ENCODE measurements at regions not wholly inside any gene's neighbourhood (a gene's known extent, or its start where the extent isn't known, plus 50 kb on each side); places are given as distances from the start of the nearest gene placed in this dataset.
A peak's percentile ranks its signal among the peaks of the same experiment; 100 is the strongest.

- no peak overlapping the region for H3K4me3 ChIP-seq (ENCODE audit: insufficient read depth, low read depth, low read length)
- no peaks in the 10 kb centered on the region for H3K27me3 ChIP-seq (ENCODE audit: control insufficient read depth, insufficient read depth, low read length)
- no peak for DNase-seq
- H3K36me3 ChIP-seq (replicated peaks; ENCODE audit: control insufficient read depth, insufficient read depth, low read length) = no peaks in the 10 kb centered on the region
These were observed 108.0 kb upstream of the CDH13 start for GRCh38 chr16:82518811-82519210.

- no peak for DNase-seq
- no peaks in the 10 kb centered on the region for H3K36me3 ChIP-seq (replicated peaks; ENCODE audit: control insufficient read depth, insufficient read depth, low read length)
- H3K4me3 ChIP-seq (ENCODE audit: insufficient read depth, low read depth, low read length) = no peak overlapping the region
- H3K27me3 ChIP-seq (ENCODE audit: control insufficient read depth, insufficient read depth, low read length) = no peaks in the 10 kb centered on the region
These were observed 112.5 kb upstream of the CDH13 start for GRCh38 chr16:82514262-82514661.

DNA sequence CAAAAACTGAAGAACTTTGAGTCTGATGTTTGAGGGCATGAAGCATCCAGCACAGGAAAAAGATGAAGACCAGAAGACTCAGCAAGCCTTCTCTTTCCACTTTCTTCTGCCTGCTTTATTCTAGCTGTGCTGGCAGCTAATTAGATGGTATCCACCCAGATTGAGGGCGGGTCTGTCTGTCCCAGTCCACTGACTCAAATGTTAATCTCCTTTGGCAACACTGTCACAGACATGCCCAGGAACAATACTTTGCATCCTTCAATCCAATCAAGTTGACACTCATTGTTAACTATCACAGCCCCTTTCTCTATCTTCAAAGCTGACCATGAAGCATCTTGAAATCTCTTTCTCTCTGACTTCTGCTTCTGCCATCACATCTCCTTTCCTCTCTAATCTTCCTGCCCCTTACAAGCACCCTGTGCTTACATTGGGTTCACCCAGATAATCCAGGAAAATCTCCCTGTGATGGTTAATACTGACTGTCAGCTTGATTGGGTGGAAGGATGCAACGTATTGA, 115.9 kb upstream of the CDH13 start:
- H3K27me3 ChIP-seq (ENCODE audit: control insufficient read depth, insufficient read depth, low read length) = no peaks in the 10 kb centered on the region
- H3K4me3 ChIP-seq (ENCODE audit: insufficient read depth, low read depth, low read length) = no peak overlapping the region
- no peaks in the 10 kb centered on the region for H3K36me3 ChIP-seq (replicated peaks; ENCODE audit: control insufficient read depth, insufficient read depth, low read length)
- DNase-seq = no peak

- H3K27me3 ChIP-seq (ENCODE audit: control insufficient read depth, insufficient read depth, low read length) = no peaks in the 10 kb centered on the region
- DNase-seq = no peak
- no peaks in the 10 kb centered on the region for H3K36me3 ChIP-seq (replicated peaks; ENCODE audit: control insufficient read depth, insufficient read depth, low read length)
- H3K4me3 ChIP-seq (ENCODE audit: insufficient read depth, low read depth, low read length) = no peak overlapping the region
These were observed 116.9 kb upstream of the CDH13 start for GRCh38 chr16:82509691-82510430.

- Histone ChIP-seq H3K36me3 (replicated peaks; ENCODE audit: control insufficient read depth, insufficient read depth, low read length) (no peaks in the 10 kb centered on the region), H3K4me3 (ENCODE audit: insufficient read depth, low read depth, low read length) (no peak overlapping the region), H3K27me3 (ENCODE audit: control insufficient read depth, insufficient read depth, low read length) (no peaks in the 10 kb centered on the region)
- peak; percentile 26 for DNase-seq
These were observed 119.8 kb upstream of the CDH13 start for GRCh38 chr16:82506692-82507670.

GRCh38 chr16:82504836-82505235, 121.9 kb upstream of the CDH13 start:
- no peak overlapping the region for H3K4me3 ChIP-seq (ENCODE audit: insufficient read depth, low read depth, low read length)
- no peak for DNase-seq
- H3K36me3 ChIP-seq (replicated peaks; ENCODE audit: control insufficient read depth, insufficient read depth, low read length) = no peaks in the 10 kb centered on the region
- H3K27me3 ChIP-seq (ENCODE audit: control insufficient read depth, insufficient read depth, low read length) = no peaks in the 10 kb centered on the region

DNA sequence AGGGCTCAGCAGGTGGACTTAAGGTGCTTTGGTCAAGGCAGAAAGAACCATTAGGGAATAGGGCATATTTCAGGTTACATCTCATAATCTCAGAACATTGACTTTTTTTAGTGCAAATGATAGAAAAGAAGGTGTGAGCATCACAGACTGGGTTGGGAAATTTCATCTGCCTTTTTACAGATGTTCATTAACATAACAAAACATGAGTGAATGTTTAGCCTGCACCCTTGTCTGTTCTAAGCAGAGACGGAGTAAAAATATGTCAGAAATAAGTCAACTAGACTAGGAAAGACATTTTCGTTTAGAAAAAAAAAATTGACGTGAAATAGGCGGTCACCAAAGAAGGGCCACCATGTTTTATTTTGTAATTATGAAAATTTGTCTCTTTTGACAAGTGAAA, 127.5 kb upstream of the CDH13 start:
- H3K36me3 ChIP-seq (replicated peaks; ENCODE audit: control insufficient read depth, insufficient read depth, low read length) = no peaks in the 10 kb centered on the region
- no peaks in the 10 kb centered on the region for H3K27me3 ChIP-seq (ENCODE audit: control insufficient read depth, insufficient read depth, low read length)
- H3K4me3 ChIP-seq (ENCODE audit: insufficient read depth, low read depth, low read length) = no peak overlapping the region
- no peak for DNase-seq

DNA sequence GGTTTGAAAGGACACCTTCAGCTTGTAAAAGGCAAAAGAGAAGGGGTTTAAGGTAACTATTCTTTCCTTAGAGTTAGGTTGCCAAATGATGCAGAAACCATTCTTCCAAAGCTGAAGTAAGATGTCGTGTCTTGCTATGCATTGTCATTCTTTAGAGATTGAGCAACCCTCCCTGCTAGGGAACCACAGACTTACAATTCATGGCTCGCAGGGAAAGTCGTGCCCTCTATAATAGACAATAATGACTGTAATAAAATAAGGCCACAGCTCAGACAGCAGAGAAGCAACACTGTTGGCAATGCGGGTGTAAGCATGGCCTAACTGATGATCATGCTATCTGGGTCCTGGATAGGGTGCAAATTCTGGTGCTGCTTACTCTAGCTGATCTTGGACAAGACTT, 129.6 kb upstream of the CDH13 start:
- H3K4me3 ChIP-seq (ENCODE audit: insufficient read depth, low read depth, low read length) = no peak overlapping the region
- H3K27me3 ChIP-seq (ENCODE audit: control insufficient read depth, insufficient read depth, low read length) = no peaks in the 10 kb centered on the region
- H3K36me3 ChIP-seq (replicated peaks; ENCODE audit: control insufficient read depth, insufficient read depth, low read length) = no peaks in the 10 kb centered on the region
- DNase-seq = no peak

GRCh38 chr16:82488460-82488859, 138.3 kb upstream of the CDH13 start:
- Histone ChIP-seq H3K36me3 (replicated peaks; ENCODE audit: control insufficient read depth, insufficient read depth, low read length) (no peaks in the 10 kb centered on the region), H3K27me3 (ENCODE audit: control insufficient read depth, insufficient read depth, low read length) (no peaks in the 10 kb centered on the region), H3K4me3 (ENCODE audit: insufficient read depth, low read depth, low read length) (no peak overlapping the region)
- DNase-seq = no peak

DNA sequence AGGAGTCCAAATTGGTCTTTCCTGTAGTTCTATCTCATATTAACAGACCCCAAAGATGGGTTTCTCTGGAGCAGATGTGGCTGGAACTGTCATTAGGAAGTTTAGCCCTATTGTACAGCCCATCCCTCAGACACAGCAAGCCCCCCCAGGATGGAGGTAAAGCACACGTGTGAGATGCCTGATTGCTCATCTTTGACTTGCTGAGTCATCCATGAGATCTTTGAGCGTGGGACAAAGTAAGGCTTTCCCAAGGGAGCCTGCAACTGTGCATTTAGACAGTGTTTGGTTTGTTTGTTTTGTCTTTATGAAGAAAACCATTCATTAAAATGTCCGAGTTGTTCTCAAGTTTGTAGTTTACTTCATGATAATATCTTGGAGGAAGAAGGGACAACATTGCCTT, 145.3 kb upstream of the CDH13 start:
- H3K27me3 ChIP-seq (ENCODE audit: control insufficient read depth, insufficient read depth, low read length) = no peaks in the 10 kb centered on the region
- no peaks in the 10 kb centered on the region for H3K36me3 ChIP-seq (replicated peaks; ENCODE audit: control insufficient read depth, insufficient read depth, low read length)
- DNase-seq = no peak
- no peak overlapping the region for H3K4me3 ChIP-seq (ENCODE audit: insufficient read depth, low read depth, low read length)

DNA sequence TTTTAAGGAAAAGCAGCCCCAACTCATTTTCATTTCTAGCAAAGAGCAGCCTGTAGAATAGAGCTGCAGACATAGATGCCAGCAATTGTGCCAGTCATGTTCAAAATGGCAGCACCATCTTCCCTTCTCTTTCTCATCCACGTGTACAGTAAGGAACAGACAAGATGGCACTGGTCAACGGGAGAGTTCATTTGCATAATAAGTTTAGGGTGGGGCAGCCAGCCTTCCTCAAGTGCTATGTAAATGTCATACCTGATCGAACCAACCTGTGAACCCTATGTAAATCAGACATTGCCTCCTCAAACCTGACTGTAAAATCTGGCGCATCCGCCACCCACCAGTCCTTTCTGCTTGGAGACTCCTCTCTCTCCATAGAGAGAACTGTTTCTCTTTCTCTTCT, 150.0 kb upstream of the CDH13 start:
- H3K36me3 ChIP-seq (replicated peaks; ENCODE audit: control insufficient read depth, insufficient read depth, low read length) = no peaks in the 10 kb centered on the region
- no peak for DNase-seq
- no peaks in the 10 kb centered on the region for H3K27me3 ChIP-seq (ENCODE audit: control insufficient read depth, insufficient read depth, low read length)
- no peak overlapping the region for H3K4me3 ChIP-seq (ENCODE audit: insufficient read depth, low read depth, low read length)

- DNase-seq = no peak
- H3K4me3 ChIP-seq (ENCODE audit: insufficient read depth, low read depth, low read length) = no peak overlapping the region
These were observed 156.1 kb upstream of the CDH13 start for GRCh38 chr16:82470620-82471152.

GRCh38 chr16:82470016-82470415, 156.8 kb upstream of the CDH13 start:
- Histone ChIP-seq H3K27me3 (ENCODE audit: control insufficient read depth, insufficient read depth, low read length) (no peaks in the 10 kb centered on the region), H3K36me3 (replicated peaks; ENCODE audit: control insufficient read depth, insufficient read depth, low read length) (no peaks in the 10 kb centered on the region), H3K4me3 (ENCODE audit: insufficient read depth, low read depth, low read length) (no peak overlapping the region)
- DNase-seq = no peak

More at GRCh38 chr16:82470620-82471152, 156.1 kb upstream of the CDH13 start:
- no peaks in the 10 kb centered on the region for H3K27me3 ChIP-seq (ENCODE audit: control insufficient read depth, insufficient read depth, low read length)
- no peaks in the 10 kb centered on the region for H3K36me3 ChIP-seq (replicated peaks; ENCODE audit: control insufficient read depth, insufficient read depth, low read length)

DNA sequence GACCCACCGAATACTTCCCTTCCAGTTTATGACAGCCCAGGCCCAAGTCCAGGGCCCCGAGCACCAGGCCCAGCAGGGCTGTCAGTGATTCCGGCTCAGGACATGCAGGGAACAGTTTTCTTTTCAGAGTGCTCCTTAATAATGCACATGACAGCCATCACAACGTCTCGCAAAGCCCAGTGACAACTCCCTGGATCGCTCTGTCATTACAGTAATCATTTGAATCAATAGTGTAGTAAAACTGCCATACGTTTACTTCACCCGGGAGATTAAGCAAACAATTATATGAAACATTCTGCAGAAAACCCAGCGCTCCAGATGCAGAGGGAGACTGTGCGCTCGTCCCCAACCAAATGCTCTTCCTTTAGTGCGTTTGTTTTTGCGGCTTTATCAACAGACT, 162.6 kb upstream of the CDH13 start:
- H3K4me3 ChIP-seq (ENCODE audit: insufficient read depth, low read depth, low read length) = no peak overlapping the region
- no peaks in the 10 kb centered on the region for H3K36me3 ChIP-seq (replicated peaks; ENCODE audit: control insufficient read depth, insufficient read depth, low read length)
- no peak for DNase-seq
- H3K27me3 ChIP-seq (ENCODE audit: control insufficient read depth, insufficient read depth, low read length) = no peaks in the 10 kb centered on the region

DNA sequence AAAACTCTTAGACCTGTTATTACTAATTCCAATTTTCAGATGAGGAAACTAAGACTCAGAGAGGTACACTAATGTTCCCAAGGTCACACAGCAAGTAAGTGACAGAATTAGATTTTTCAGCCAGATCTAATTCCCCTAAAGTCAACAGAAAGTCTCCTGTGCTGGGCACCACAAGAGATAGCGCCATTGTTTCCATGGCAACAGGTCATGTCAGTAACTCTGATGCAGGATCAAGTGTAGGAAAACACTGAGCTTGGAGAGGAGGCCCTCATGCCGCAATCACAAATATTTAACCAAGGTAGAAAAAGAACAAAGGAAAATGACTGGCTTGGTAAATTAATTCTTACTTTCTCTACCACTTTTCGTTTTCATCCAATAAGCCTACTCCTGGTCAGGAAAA, 166.0 kb upstream of the CDH13 start:
- no peaks in the 10 kb centered on the region for H3K27me3 ChIP-seq (ENCODE audit: control insufficient read depth, insufficient read depth, low read length)
- no peak overlapping the region for H3K4me3 ChIP-seq (ENCODE audit: insufficient read depth, low read depth, low read length)
- no peak for DNase-seq
- H3K36me3 ChIP-seq (replicated peaks; ENCODE audit: control insufficient read depth, insufficient read depth, low read length) = no peaks in the 10 kb centered on the region
